ENCODE measurements at regions not wholly inside any gene's neighbourhood (a gene's known extent, or its start where the extent isn't known, plus 50 kb on each side); places are given as distances from the start of the nearest gene placed in this dataset.

GRCh38 chr18:77340815-77341214 is 91.2 kb downstream of the GALR1 start:
- Histone ChIP-seq H3K27ac (no peak overlapping the region), H3K36me3 (no peaks in the 10 kb centered on the region), H3K9me3 (no peaks in the 10 kb centered on the region), H3K4me1 (no peaks in the 10 kb centered on the region), H3K4me3 (no peak overlapping the region), H3K27me3 (no peaks in the 10 kb centered on the region)
- intact Hi-C loops (cut with DNase I), result no loop called here
- DNase-seq (ENCODE audit: extremely low spot score in 2 of 2), result no peak
- TF ChIP-seq, protein P1, sequence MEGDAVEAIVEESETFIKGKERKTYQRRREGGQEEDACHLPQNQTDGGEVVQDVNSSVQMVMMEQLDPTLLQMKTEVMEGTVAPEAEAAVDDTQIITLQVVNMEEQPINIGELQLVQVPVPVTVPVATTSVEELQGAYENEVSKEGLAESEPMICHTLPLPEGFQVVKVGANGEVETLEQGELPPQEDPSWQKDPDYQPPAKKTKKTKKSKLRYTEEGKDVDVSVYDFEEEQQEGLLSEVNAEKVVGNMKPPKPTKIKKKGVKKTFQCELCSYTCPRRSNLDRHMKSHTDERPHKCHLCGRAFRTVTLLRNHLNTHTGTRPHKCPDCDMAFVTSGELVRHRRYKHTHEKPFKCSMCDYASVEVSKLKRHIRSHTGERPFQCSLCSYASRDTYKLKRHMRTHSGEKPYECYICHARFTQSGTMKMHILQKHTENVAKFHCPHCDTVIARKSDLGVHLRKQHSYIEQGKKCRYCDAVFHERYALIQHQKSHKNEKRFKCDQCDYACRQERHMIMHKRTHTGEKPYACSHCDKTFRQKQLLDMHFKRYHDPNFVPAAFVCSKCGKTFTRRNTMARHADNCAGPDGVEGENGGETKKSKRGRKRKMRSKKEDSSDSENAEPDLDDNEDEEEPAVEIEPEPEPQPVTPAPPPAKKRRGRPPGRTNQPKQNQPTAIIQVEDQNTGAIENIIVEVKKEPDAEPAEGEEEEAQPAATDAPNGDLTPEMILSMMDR (IDR thresholded peaks at IDR 0.05), result no peak
- TF ChIP-seq POLR2A (IDR thresholded peaks at IDR 0.05) (no peak), POLR2AphosphoS5 (IDR thresholded peaks at IDR 0.05; ENCODE audit: insufficient read depth in 1 of 2, low read depth in 1 of 2) (no peak)

DNA sequence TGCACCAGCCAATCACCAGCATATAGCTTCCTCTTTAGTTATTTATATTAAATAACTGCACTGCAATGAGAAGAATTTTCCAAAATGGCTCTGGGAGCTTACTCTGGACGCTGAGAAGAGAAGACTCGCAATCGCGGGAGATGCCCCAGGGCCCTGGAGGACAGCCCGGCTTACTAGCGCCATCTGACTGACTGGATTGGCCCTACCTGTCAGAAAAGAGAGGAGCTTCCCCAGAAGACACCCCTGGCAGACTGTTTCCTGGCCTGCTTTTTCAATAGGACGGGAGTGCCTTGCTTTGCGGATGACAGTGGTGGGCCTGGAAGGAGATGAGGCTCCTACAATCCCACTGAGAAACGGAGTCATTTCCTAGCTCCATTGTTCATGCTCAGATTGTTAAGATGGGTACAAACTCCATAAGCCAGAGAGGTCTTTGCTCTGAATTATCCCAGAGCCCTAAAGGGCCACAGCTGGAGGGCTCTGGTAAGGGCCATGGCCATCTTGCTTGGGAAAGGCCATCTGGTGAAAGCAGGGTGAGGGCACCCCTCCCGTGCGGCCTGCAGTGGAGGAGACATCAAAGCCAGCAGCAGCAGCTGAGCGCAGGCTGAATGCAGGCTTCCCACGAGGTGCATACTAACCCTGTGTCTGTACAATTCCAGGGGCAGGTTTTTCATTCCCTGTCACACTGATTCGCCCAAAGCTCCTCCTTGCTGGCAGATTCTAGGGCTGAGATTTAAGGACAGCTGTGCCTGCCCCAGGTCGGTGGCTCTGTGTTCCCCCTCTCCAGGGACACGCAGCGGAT is 92.1 kb downstream of the GALR1 start:
- H3K36me3 ChIP-seq, result no peaks in the 10 kb centered on the region
- no peak for DNase-seq (ENCODE audit: extremely low spot score in 2 of 2)
- intact Hi-C loops (cut with DNase I), result no loop called here
- no peaks in the 10 kb centered on the region for H3K9me3 ChIP-seq
- H3K27me3 ChIP-seq, result no peaks in the 10 kb centered on the region
- H3K4me3 ChIP-seq, result no peak overlapping the region
- TF ChIP-seq POLR2AphosphoS5 (IDR thresholded peaks at IDR 0.05; ENCODE audit: insufficient read depth in 1 of 2, low read depth in 1 of 2) (no peak), POLR2A (IDR thresholded peaks at IDR 0.05) (no peak)
- TF ChIP-seq, protein P1 (IDR thresholded peaks at IDR 0.05), result no peak
- no peak overlapping the region for H3K27ac ChIP-seq
- no peaks in the 10 kb centered on the region for H3K4me1 ChIP-seq

- Histone ChIP-seq H3K27me3 (no peaks in the 10 kb centered on the region), H3K4me1 (no peaks in the 10 kb centered on the region), H3K27ac (no peak overlapping the region), H3K36me3 (no peaks in the 10 kb centered on the region), H3K4me3 (no peak overlapping the region), H3K9me3 (no peaks in the 10 kb centered on the region)
- intact Hi-C loops (cut with DNase I), result no loop called here
- DNase-seq (ENCODE audit: extremely low spot score in 2 of 2), result no peak
- TF ChIP-seq, protein P1 (IDR thresholded peaks at IDR 0.05), result no peak
- TF ChIP-seq POLR2A (IDR thresholded peaks at IDR 0.05), result no peak
- TF ChIP-seq POLR2AphosphoS5 (IDR thresholded peaks at IDR 0.05; ENCODE audit: insufficient read depth in 1 of 2, low read depth in 1 of 2), result no peak
These were observed 93.1 kb downstream of the GALR1 start for GRCh38 chr18:77342736-77343135.

DNA sequence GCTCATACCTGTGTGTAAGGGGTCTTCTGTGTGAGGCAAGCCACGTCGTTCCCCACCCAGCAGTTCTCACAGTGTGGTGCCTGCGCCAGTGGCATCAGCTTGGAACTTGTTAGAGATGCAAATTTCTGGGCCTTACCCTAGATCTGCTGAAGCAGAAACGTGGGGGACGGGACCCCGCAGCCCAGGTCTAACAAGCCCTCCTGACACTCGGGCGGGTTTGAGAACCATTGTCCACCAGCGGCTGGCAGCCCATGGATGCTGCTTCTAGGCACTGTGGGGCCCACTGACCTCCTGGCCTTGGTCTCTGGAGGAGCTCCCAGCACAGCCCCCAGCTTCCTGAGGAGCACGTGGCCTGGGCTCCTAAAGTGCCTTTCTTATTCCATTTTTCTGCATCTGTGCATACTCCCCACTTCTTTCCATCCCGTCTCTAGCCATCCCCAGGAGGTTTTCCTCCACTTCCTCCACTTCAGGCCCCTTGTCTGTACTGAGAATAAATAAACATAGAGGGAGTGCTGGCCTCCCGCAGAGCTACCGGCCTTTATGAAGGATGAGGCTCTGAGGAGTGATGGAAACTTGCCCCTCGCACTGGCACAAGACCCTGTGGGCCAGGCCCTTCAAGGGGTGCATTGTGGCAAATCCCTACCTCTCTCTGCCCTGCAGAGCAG is 94.3 kb downstream of the GALR1 start:
- no peak for DNase-seq (ENCODE audit: extremely low spot score in 2 of 2)

More for the DNA sequence above, 94.3 kb downstream of the GALR1 start:
- H3K27ac ChIP-seq, result no peak overlapping the region
- TF ChIP-seq POLR2AphosphoS5 (IDR thresholded peaks at IDR 0.05; ENCODE audit: insufficient read depth in 1 of 2, low read depth in 1 of 2), result no peak
- TF ChIP-seq, protein P1 (IDR thresholded peaks at IDR 0.05), result no peak
- TF ChIP-seq POLR2A (IDR thresholded peaks at IDR 0.05), result no peak
- H3K36me3 ChIP-seq, result no peaks in the 10 kb centered on the region
- H3K4me3 ChIP-seq, result no peak overlapping the region
- intact Hi-C loops (cut with DNase I), result no loop called here
- H3K9me3 ChIP-seq, result no peaks in the 10 kb centered on the region
- no peaks in the 10 kb centered on the region for H3K4me1 ChIP-seq
- H3K27me3 ChIP-seq, result no peaks in the 10 kb centered on the region

Measured in vagina (tissue), 2 donors.